Natural killer cell treated with Interleukin-12 subunit alpha and Interleukin-12 subunit beta and Interleukin-15 and Interleukin-18, amount 100 ng/mL, for 72 hours (primary cell): ENCODE measurements at regions not wholly inside any gene's neighbourhood (a gene's known extent, or its start where the extent isn't known, plus 50 kb on each side); places are given as distances from the start of the nearest gene placed in this dataset.

ENCODE experiments used
- ATAC-seq, 2 donors: fragments of 150-1000 bp; cut with Tn5 transposase in 1 of 2; sonication (Bioruptor Pico), chemical (Tn5 transposase) in 1 of 2; 2 replicates each; pipeline ENCODE4 v1.10.0; 2021
- DNase-seq: peaks from one replicate; pipeline ENCODE4 v3.0.0; 2022; ENCODE audit warnings: low spot score
- H3K27ac Mint-ChIP-seq, 2 donors: 1 replicate in 1 of 2; 2 replicates in 1 of 2; pipeline ENCODE4 v1.8.0; 2022; ENCODE audit warnings: mixed read lengths in 2 of 2, mild to moderate bottlenecking in 1 of 2, moderate library complexity in 1 of 2
- H3K27me3 Mint-ChIP-seq, 2 donors: 1 replicate in 1 of 2; 2 replicates in 1 of 2; pipeline ENCODE4 v1.8.0; 2022; ENCODE audit warnings: mixed read lengths in 2 of 2
- H3K36me3 Mint-ChIP-seq: one replicate; pipeline ENCODE4 v1.8.0; 2022; ENCODE audit warnings: mixed read lengths
- H3K4me1 Mint-ChIP-seq, 2 donors: 1 replicate in 1 of 2; 2 replicates in 1 of 2; pipeline ENCODE4 v1.8.0; 2022; ENCODE audit warnings: low read depth in 2 of 2, mixed read lengths in 2 of 2, mild to moderate bottlenecking in 1 of 2
- H3K4me3 Mint-ChIP-seq: one replicate; pipeline ENCODE4 v1.8.0; 2022; ENCODE audit warnings: mixed read lengths
- H3K9me3 Mint-ChIP-seq: 2 replicates; pipeline ENCODE4 v1.8.0; 2022; ENCODE audit warnings: mixed read lengths

GRCh38 chr5:91277093-91277626, 106.0 kb downstream of the ARRDC3 start:
- H3K9me3 Mint-ChIP-seq, result no peaks in the 10 kb centered on the region
- peak overlapping the region; percentile 31 to 51 for H3K27ac Mint-ChIP-seq
- DNase-seq, result no peak
- peaks cover 9% of the 10 kb centered on the region for H3K36me3 Mint-ChIP-seq
- no peak overlapping the region for H3K4me3 Mint-ChIP-seq
- ATAC-seq, result no peak
- no peaks in the 10 kb centered on the region for H3K27me3 Mint-ChIP-seq
- H3K4me1 Mint-ChIP-seq, result peaks cover 24 to 32% of the 10 kb centered on the region in 2 donors

- no peaks in the 10 kb centered on the region for H3K36me3 Mint-ChIP-seq
- peak overlapping the region; percentile 23 to 40 for H3K27ac Mint-ChIP-seq
- H3K27me3 Mint-ChIP-seq, result no peaks in the 10 kb centered on the region
- DNase-seq, result no peak
- H3K9me3 Mint-ChIP-seq, result no peaks in the 10 kb centered on the region
- H3K4me1 Mint-ChIP-seq, result peaks cover 16 to 23% of the 10 kb centered on the region in 2 donors
- peak; percentile 65 to 85 for ATAC-seq
- H3K4me3 Mint-ChIP-seq, result peak overlapping the region; percentile 58
These were observed 110.3 kb downstream of the ARRDC3 start for GRCh38 chr5:91272858-91273257.

DNA sequence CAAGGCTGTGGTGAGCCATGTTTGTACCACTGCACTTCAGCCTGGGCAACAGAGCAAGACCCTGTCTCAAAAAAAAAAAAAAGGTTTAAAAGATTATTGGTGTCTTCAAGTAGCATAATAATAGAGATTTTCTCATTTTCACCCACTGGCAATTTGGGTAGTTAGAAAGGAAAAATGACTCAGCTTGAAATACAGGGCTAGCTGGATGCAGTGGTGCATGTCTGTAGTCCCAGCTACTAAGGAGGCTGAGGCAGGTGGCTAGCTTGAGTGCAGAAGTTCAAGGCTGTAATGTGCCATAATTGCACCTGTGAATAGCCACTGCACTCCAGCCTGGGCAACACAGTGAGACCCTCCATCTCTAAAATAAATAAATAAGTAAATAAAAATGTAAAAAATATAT, 111.1 kb downstream of the ARRDC3 start:
- Mint-ChIP-seq H3K4me3 (no peak overlapping the region), H3K36me3 (no peaks in the 10 kb centered on the region), H3K4me1 (peaks cover 16 to 23% of the 10 kb centered on the region in 2 donors), H3K9me3 (no peaks in the 10 kb centered on the region), H3K27ac (no peak overlapping the region), H3K27me3 (no peaks in the 10 kb centered on the region)
- no peak for ATAC-seq
- no peak for DNase-seq

GRCh38 chr5:91269198-91269597, 113.9 kb downstream of the ARRDC3 start:
- H3K4me3 Mint-ChIP-seq, result no peak overlapping the region
- no peaks in the 10 kb centered on the region for H3K27me3 Mint-ChIP-seq
- DNase-seq (peak; percentile 65), ATAC-seq (peak; percentile 76 to 81)
- H3K36me3 Mint-ChIP-seq, result no peaks in the 10 kb centered on the region
- H3K9me3 Mint-ChIP-seq, result no peaks in the 10 kb centered on the region
- peak overlapping the region; percentile 37 to 60 for H3K27ac Mint-ChIP-seq
- H3K4me1 Mint-ChIP-seq, result peaks cover 25 to 37% of the 10 kb centered on the region in 2 donors

- no peaks in the 10 kb centered on the region for H3K9me3 Mint-ChIP-seq
- ATAC-seq (peak; percentile 65 to 75), DNase-seq (no peak)
- H3K36me3 Mint-ChIP-seq, result no peaks in the 10 kb centered on the region
- peaks cover 20 to 31% of the 10 kb centered on the region in 2 donors for H3K4me1 Mint-ChIP-seq
- peak overlapping the region; percentile 28 to 58 for H3K27ac Mint-ChIP-seq
- no peaks in the 10 kb centered on the region for H3K27me3 Mint-ChIP-seq
- peak overlapping the region; percentile 36 for H3K4me3 Mint-ChIP-seq
These were observed 116.9 kb downstream of the ARRDC3 start for GRCh38 chr5:91266184-91266705.

DNA sequence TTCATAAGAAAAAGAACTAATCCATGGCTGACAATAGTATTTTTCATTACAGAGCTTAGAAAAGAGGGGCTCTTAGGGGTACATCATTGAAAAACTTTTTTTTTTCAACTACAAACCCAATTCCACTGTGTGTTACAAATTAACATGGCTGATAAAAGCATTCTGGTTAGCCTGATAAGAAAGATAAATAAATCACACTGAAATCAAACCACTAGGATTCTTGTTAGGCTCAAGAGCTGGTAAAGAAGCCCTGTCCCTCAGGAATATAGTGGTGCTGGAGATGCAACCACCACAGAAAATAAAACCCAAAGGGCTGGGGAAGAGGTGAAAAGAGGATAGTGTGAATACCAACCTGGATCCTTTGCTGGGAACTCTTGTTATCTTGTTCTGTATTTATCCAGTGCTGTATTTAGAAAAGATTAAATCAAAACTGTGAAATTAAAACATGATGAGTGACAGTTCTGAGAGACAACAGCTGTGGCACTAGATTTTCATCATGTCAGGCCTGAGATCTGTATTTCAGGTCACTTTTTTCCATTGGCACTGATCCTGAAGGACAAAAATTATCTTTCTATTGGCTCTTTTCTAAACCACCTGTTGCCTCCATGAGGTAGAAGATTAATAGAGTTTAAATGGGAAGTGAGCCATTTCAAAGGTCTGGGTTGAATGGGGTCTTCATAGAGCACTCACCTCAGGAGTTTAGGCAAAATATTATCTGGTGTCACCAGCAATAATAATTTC, 118.6 kb downstream of the ARRDC3 start:
- no peaks in the 10 kb centered on the region for H3K9me3 Mint-ChIP-seq
- ATAC-seq (no peak), DNase-seq (no peak)
- H3K27ac Mint-ChIP-seq, result no peak overlapping the region
- peaks cover 19 to 23% of the 10 kb centered on the region in 2 donors for H3K4me1 Mint-ChIP-seq
- no peaks in the 10 kb centered on the region for H3K36me3 Mint-ChIP-seq
- no peaks in the 10 kb centered on the region for H3K27me3 Mint-ChIP-seq
- no peak overlapping the region for H3K4me3 Mint-ChIP-seq

- H3K36me3 Mint-ChIP-seq, result no peaks in the 10 kb centered on the region
- no peak overlapping the region for H3K4me3 Mint-ChIP-seq
- no peak overlapping the region for H3K27ac Mint-ChIP-seq
- peaks cover 13 to 17% of the 10 kb centered on the region in 2 donors for H3K4me1 Mint-ChIP-seq
- no peaks in the 10 kb centered on the region for H3K27me3 Mint-ChIP-seq
- DNase-seq (no peak), ATAC-seq (no peak)
- H3K9me3 Mint-ChIP-seq, result no peaks in the 10 kb centered on the region
These were observed 119.2 kb downstream of the ARRDC3 start for GRCh38 chr5:91263898-91264297.

GRCh38 chr5:91257301-91257700, 125.8 kb downstream of the ARRDC3 start:
- Mint-ChIP-seq H3K36me3 (no peaks in the 10 kb centered on the region), H3K27me3 (no peaks in the 10 kb centered on the region), H3K4me1 (no peaks in the 10 kb centered on the region), H3K9me3 (no peaks in the 10 kb centered on the region), H3K27ac (no peak overlapping the region), H3K4me3 (no peak overlapping the region)
- no peak for ATAC-seq
- DNase-seq, result no peak

DNA sequence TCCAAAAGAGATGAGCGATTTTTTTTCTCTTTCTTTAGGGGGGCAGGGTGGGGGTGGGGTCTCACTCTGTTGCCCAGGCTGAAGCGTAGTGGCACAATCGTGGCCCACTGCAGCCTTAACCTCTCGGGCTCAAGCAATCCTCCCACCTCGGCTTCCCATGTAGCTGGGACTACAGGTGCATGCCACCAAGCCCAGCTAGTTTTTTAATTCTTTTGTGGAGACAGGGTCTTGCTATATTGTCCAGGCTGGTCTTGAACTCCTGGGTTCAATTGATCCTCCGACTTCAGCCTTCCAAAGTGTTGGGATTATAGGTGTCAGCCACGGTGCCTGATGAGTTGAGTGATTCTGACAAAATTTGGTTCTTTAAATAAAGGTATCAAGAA, 127.0 kb downstream of the ARRDC3 start:
- no peak for DNase-seq
- Mint-ChIP-seq H3K9me3 (no peaks in the 10 kb centered on the region), H3K36me3 (no peaks in the 10 kb centered on the region), H3K4me1 (no peaks in the 10 kb centered on the region), H3K4me3 (no peak overlapping the region), H3K27me3 (no peaks in the 10 kb centered on the region), H3K27ac (no peak overlapping the region)
- ATAC-seq, result no peak

- Mint-ChIP-seq H3K9me3 (no peaks in the 10 kb centered on the region), H3K4me3 (no peak overlapping the region), H3K4me1 (no peaks in the 10 kb centered on the region), H3K36me3 (no peaks in the 10 kb centered on the region), H3K27ac (no peak overlapping the region), H3K27me3 (no peaks in the 10 kb centered on the region)
- no peak for ATAC-seq
- no peak for DNase-seq
These were observed 127.5 kb downstream of the ARRDC3 start for GRCh38 chr5:91255396-91256141.

DNA sequence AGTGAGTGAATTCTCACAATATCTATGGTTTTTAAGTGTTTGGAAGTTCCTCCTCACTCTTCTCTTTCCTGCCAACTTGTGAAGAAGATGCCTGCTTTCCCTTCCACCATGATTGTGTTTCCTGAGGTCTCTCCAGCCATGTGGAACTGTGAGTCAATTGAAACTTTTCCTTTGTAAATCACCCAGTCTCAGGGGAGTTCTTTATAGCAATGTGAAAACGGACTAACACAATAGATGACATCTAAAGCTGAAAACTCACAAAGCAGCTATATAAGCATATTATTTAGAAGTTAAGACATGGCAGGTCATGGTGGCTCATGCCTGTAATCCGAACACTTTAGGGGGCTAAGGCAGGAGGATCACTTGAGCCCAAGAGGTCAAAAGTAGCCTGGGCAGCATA, 130.2 kb downstream of the ARRDC3 start:
- Mint-ChIP-seq H3K36me3 (no peaks in the 10 kb centered on the region), H3K4me3 (no peak overlapping the region), H3K9me3 (no peaks in the 10 kb centered on the region), H3K27ac (no peak overlapping the region), H3K4me1 (no peaks in the 10 kb centered on the region), H3K27me3 (no peaks in the 10 kb centered on the region)
- no peak for ATAC-seq
- no peak for DNase-seq

GRCh38 chr5:91245871-91246270, 137.2 kb downstream of the ARRDC3 start:
- Mint-ChIP-seq H3K27ac (no peak overlapping the region), H3K4me3 (no peak overlapping the region), H3K9me3 (peaks cover 4% of the 10 kb centered on the region), H3K4me1 (peaks cover 3 to 7% of the 10 kb centered on the region in 2 donors), H3K36me3 (peaks cover 12% of the 10 kb centered on the region), H3K27me3 (no peaks in the 10 kb centered on the region)
- DNase-seq (no peak), ATAC-seq (no peak)

GRCh38 chr5:91245074-91245452, 138.1 kb downstream of the ARRDC3 start:
- no peak overlapping the region for H3K27ac Mint-ChIP-seq
- no peak overlapping the region for H3K4me3 Mint-ChIP-seq
- peaks cover 12% of the 10 kb centered on the region for H3K36me3 Mint-ChIP-seq

More at GRCh38 chr5:91245074-91245452, 138.1 kb downstream of the ARRDC3 start:
- Mint-ChIP-seq H3K4me1 (peaks cover 3 to 7% of the 10 kb centered on the region in 2 donors), H3K9me3 (peaks cover 4% of the 10 kb centered on the region), H3K27me3 (no peaks in the 10 kb centered on the region)
- ATAC-seq (no peak), DNase-seq (no peak)
